K562 (cell line): ENCODE measurements at regions not wholly inside any gene's neighbourhood (a gene's known extent, or its start where the extent isn't known, plus 50 kb on each side); places are given as distances from the start of the nearest gene placed in this dataset.

Source experiments
- ATAC-seq: fragments of 200-7000 bp; cut with Tn5 transposase; 3 replicates; pipeline ENCODE4 v1.9.1; 2020; ENCODE audit warnings: moderate library complexity
- BruUV-seq: library from RNA; stranded (reverse); fragments of 400-500 nt; replicated peaks from 2 replicates; lab custom pipeline; 2021; lab: Mats Ljungman, UMichigan
- CTCF ChIA-PET: fragments of 300-600 bp; formaldehyde crosslinking; extraction: SDS; loops from one replicate; lab custom pipeline; 2021; ENCODE audit warnings: low intra/inter-chr PET ratio; lab: Yijun Ruan, JAX
- POLR2A ChIA-PET: fragments of 300-600, 350-650 bp; sonication (Branson Sonifier 250); formaldehyde crosslinking; extraction: SDS; loops from one replicate; lab custom pipeline; 2021; ENCODE audit warnings: antibody characterized with exemption, inconsistent platforms; lab: Yijun Ruan, JAX
- DNase-seq, 4 experiments: peaks; one replicate each; pipeline versions ENCODE4 v3.0.0 to v3.0.0-alpha.2; 2011 to 2018; ENCODE audit warnings: low spot score in 3 of 4, mixed read lengths in 3 of 4; ENCODE audit errors: extremely low read depth in 1 of 4
- FAIRE-seq: peaks from 2 replicates; lab custom pipeline; 2011; peaks lifted over from hg19 to GRCh38; lab: Jason Lieb, UNC
- H2AFZ ChIP-seq: 2 replicates; pipeline ENCODE4 v1.6.0; 2011; ENCODE audit warnings: low read depth, low read length, control low read depth, inconsistent platforms
- H3K27ac ChIP-seq: fragments of 200-600 bp; 3 replicates; pipeline ENCODE4 v1.8.0; 2011; ENCODE audit warnings: low read depth, mild to moderate bottlenecking, control low read depth, inconsistent platforms, low read length, moderate library complexity, mixed read lengths; ENCODE audit errors: extremely low read depth
- H3K27me3 ChIP-seq, 2 experiments: fragments of 300-600 bp in 1 of 2; 2 replicates in 1 of 2; 3 replicates in 1 of 2; pipeline versions ENCODE4 v1.6.0 to v1.8.0; 2011; ENCODE audit warnings: inconsistent platforms in 2 of 2, low read length in 2 of 2, mild to moderate bottlenecking in 1 of 2, mixed read lengths in 1 of 2, moderate library complexity in 1 of 2; ENCODE audit not compliant: control insufficient read depth in 2 of 2, insufficient read depth in 2 of 2
- H3K36me3 ChIP-seq: fragments of 300-600 bp; 3 replicates; pipeline ENCODE4 v1.8.0; 2011; ENCODE audit warnings: mild to moderate bottlenecking, low read length, inconsistent platforms; ENCODE audit not compliant: control insufficient read depth, insufficient read depth
- H3K4me1 ChIP-seq, 2 experiments: fragments of 200-600 bp in 1 of 2; replicated peaks in 1 of 2; 2 replicates in 1 of 2; 3 replicates in 1 of 2; pipeline versions ENCODE4 v1.5.1 to v1.8.0; 2011; ENCODE audit warnings: inconsistent platforms in 2 of 2, low read length in 2 of 2, mild to moderate bottlenecking in 1 of 2, mixed read lengths in 1 of 2, moderate library complexity in 1 of 2; ENCODE audit not compliant: control insufficient read depth in 2 of 2, insufficient read depth in 2 of 2
- H3K4me2 ChIP-seq: 2 replicates; pipeline ENCODE4 v1.6.1; 2011; ENCODE audit warnings: low read length, control low read depth, inconsistent platforms, mixed read lengths; ENCODE audit not compliant: insufficient read depth
- H3K4me3 ChIP-seq: fragments of 200-600 bp; sonication (generic), shearing (Covaris generic); 2 replicates; pipeline ENCODE4 v1.5.1; 2016; ENCODE audit warnings: control low read depth, inconsistent platforms
- H3K79me2 ChIP-seq: fragments of 200-600 bp; 3 replicates; pipeline ENCODE4 v1.8.0; 2011; ENCODE audit warnings: low read length, inconsistent platforms; ENCODE audit not compliant: control insufficient read depth, insufficient read depth
- H3K9ac ChIP-seq, 2 experiments: 2 replicates each; pipeline versions ENCODE4 v1.6.0 to v1.6.1; 2011; ENCODE audit warnings: low read depth in 2 of 2, low read length in 2 of 2, control low read depth in 1 of 2, inconsistent platforms in 1 of 2, mild to moderate bottlenecking in 1 of 2, mixed read lengths in 1 of 2; ENCODE audit not compliant: insufficient read depth in 1 of 2
- H3K9me1 ChIP-seq: one replicate; pipeline ENCODE4 v1.6.0; 2011; ENCODE audit warnings: inconsistent platforms, mild to moderate bottlenecking, low read length, moderate library complexity; ENCODE audit not compliant: control insufficient read depth, insufficient read depth
- H3K9me3 ChIP-seq: replicated peaks from 2 replicates; pipeline ENCODE4 v1.5.1; 2011; ENCODE audit warnings: low read depth, low read length, inconsistent platforms; ENCODE audit not compliant: control insufficient read depth, insufficient read depth
- H4K20me1 ChIP-seq: replicated peaks from 2 replicates; pipeline ENCODE4 v1.6.1; 2011; ENCODE audit warnings: low read length, inconsistent platforms, mixed read lengths; ENCODE audit not compliant: control insufficient read depth, insufficient read depth
- CTBP1 ChIP-seq: fragments of 450-650 bp; IDR thresholded peaks from 2 replicates; pipeline ENCODE4 v1.6.1; 2016; ENCODE audit warnings: borderline replicate concordance
- CUX1 ChIP-seq: fragments of 200-800 bp; sonication (Bioruptor generic); IDR thresholded peaks from 2 replicates; pipeline ENCODE4 v1.6.1; 2016; ENCODE audit warnings: missing genetic modification characterization, missing compliant biosample characterization
- DMBX1 ChIP-seq: fragments of 250-450 bp; sonication (Bioruptor Pico); IDR thresholded peaks from 2 replicates; pipeline ENCODE4 v1.8.0; 2022; ENCODE audit warnings: inconsistent platforms, mild to moderate bottlenecking, moderate library complexity, borderline replicate concordance
- E2F5 ChIP-seq: sonication (generic); formaldehyde crosslinking; IDR thresholded peaks from 2 replicates; pipeline ENCODE4 v1.8.0; 2022; ENCODE audit warnings: mild to moderate bottlenecking, missing genetic modification reagents
- GTF2B ChIP-seq: IDR thresholded peaks from 2 replicates; pipeline ENCODE4 v1.6.1; 2011; ENCODE audit not compliant: insufficient read length; ENCODE audit errors: extremely low read depth
- HDGF ChIP-seq: fragments of 450-650 bp; IDR thresholded peaks from 2 replicates; pipeline ENCODE4 v1.6.1; 2016
- HNRNPUL1 ChIP-seq: fragments of 200-400 bp; formaldehyde crosslinking; IDR thresholded peaks from 2 replicates; pipeline ENCODE4 v1.6.1; 2017; ENCODE audit warnings: low read length
- KLF10 ChIP-seq: fragments of 250-450 bp; sonication (Bioruptor Pico); IDR thresholded peaks from 2 replicates; pipeline ENCODE4 v1.6.1; 2021; ENCODE audit warnings: matching md5 sums
- KLF16 ChIP-seq: IDR thresholded peaks from 2 replicates; pipeline ENCODE4 v1.6.1; 2016; ENCODE audit warnings: antibody characterized with exemption
- NEUROD1 ChIP-seq: fragments of 150-350 bp; IDR thresholded peaks from 2 replicates; pipeline ENCODE4 v1.6.1; 2014; ENCODE audit warnings: borderline replicate concordance, low read length, low read depth; ENCODE audit not compliant: partially characterized antibody
- PML ChIP-seq: IDR thresholded peaks from 2 replicates; pipeline ENCODE4 v1.6.1; 2012; ENCODE audit warnings: low read length, inconsistent platforms
- TBP ChIP-seq: optimal IDR thresholded peaks from 2 replicates; pipeline ENCODE3; 2011; ENCODE audit warnings: low read depth, low read length, improper control_type of control experiment
- ZNF347 ChIP-seq: fragments of 450-650 bp; formaldehyde crosslinking; IDR thresholded peaks from 2 replicates; pipeline ENCODE4 v1.4.0; 2020; ENCODE audit warnings: low read depth, mild to moderate bottlenecking, moderate library complexity
- ZNF354B ChIP-seq: fragments of 250-450 bp; sonication (Bioruptor Pico); IDR thresholded peaks from 2 replicates; pipeline ENCODE4 v1.4.0; 2020
- WGBS: fragments of 100-300 bp; shearing (Covaris generic); methylation state at CpG from one replicate; pipeline ENCODE4 v1.1.6; 2016; ENCODE audit warnings: low coverage, mixed read lengths; ENCODE audit not compliant: insufficient coverage; ENCODE audit errors: missing lambda C conversion rate; 5-methylcytosine and 5-hydroxymethylcytosine counted together
- in situ Hi-C: fragments of 300-500 bp; cut with MboI; formaldehyde crosslinking; loops from 4 replicates; pipeline ENCODE4 v1.15.0; 2018; ENCODE audit warnings: inconsistent platforms, mixed read lengths
- intact Hi-C: fragments of 100-400 bp; cut with micrococcal nuclease; formaldehyde crosslinking; loops from 2 replicates; pipeline ENCODE4 v1.14.2; 2022

GRCh38 chr18:78720456-78721237 is 259.0 kb upstream of the SALL3 start:
- no peaks in the 10 kb centered on the region for H3K36me3 ChIP-seq
- H3K9ac ChIP-seq, result no peak overlapping the region
- FAIRE-seq (no peak), DNase-seq (no peak), ATAC-seq (no peak)
- H3K27me3 ChIP-seq, result peaks cover 5 to 63% of the 10 kb centered on the region in 2 experiments; a peak in 3 of 5 replicates
- no peaks in the 10 kb centered on the region for H4K20me1 ChIP-seq
- BruUV-seq, result no TSS peak
- POLR2A ChIA-PET, result no interaction called here
- no peaks in the 10 kb centered on the region for H3K9me1 ChIP-seq
- no peak overlapping the region for H3K4me2 ChIP-seq
- H3K4me1 ChIP-seq, result no peaks in the 10 kb centered on the region
- intact Hi-C loops, result no loop called here
- CTCF ChIA-PET, result no interaction called here
- H3K27ac ChIP-seq, result no peak overlapping the region
- WGBS, result 0% methylated on average over 16 of the region's 33 CpGs
- H2AFZ ChIP-seq, result no peak overlapping the region
- H3K9me3 ChIP-seq, result no peaks in the 10 kb centered on the region
- TF ChIP-seq NEUROD1, result no peak
- no peak for TF ChIP-seq PML
- TF ChIP-seq GTF2B, result no peak
- TF ChIP-seq ZNF354B, result no peak
- no peak for TF ChIP-seq KLF16
- no peak for TF ChIP-seq HNRNPUL1
- TF ChIP-seq HDGF, result no peak
- TF ChIP-seq CTBP1, result no peak
- TF ChIP-seq DMBX1 (CRISPR knock-in tag), result no peak
- no peak for TF ChIP-seq CUX1 (CRISPR knock-in tag)
- no peak for TF ChIP-seq TBP
- TF ChIP-seq ZNF347 (CRISPR knock-in tag), result no peak
- TF ChIP-seq E2F5 (CRISPR knock-in tag), result no peak
- no peak for TF ChIP-seq KLF10 (CRISPR knock-in tag)
- TF ChIP-seq, all 486 proteins: peak for 0
- in situ Hi-C loops, result no loop called here
- no peaks in the 10 kb centered on the region for H3K79me2 ChIP-seq
- H3K4me3 ChIP-seq, result no peak overlapping the region
